NCI-H2196 treated with DMSO at 0.1 percent for 48 hours (cell line): ENCODE measurements at regions not wholly inside any gene's neighbourhood (a gene's known extent, or its start where the extent isn't known, plus 50 kb on each side); places are given as distances from the start of the nearest gene placed in this dataset.

ENCODE experiments used
- DNase-seq: peaks from one replicate; lab custom pipeline; 2025; ENCODE audit not compliant: unreplicated experiment; lab: John Stamatoyannopoulos, UW

DNA sequence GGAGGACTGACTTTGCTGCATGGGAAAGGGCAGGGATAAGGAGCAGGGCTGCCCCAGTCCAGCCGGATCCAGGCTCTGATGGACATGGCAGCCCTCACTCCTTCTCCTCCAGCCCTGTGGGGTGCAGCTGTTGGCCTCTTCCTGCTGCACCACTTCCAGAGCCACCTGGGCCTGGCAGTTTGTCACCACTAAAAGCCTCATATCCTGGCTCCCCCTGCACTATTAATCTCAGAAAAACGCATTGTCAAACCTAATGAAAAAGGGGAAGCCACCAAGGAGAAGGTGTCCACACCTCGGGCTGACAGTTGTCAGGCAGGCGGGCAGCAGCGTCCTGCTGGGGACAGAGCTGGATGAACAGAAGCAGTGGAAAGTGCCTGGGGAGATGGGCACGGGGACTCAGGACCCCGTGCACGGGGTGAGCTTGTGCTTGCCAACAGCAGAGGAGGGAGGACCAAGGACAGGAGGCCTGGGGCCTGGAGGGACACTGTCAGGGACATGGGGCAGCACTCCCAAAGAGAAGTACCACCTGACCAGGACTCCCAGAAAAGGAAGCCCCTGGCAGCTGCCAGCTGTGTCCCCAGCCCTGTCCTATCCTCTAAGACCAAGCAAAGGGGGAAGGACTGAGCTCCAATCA lies 151.1 kb upstream of the TSHZ3 start:
- no peak for DNase-seq

DNA sequence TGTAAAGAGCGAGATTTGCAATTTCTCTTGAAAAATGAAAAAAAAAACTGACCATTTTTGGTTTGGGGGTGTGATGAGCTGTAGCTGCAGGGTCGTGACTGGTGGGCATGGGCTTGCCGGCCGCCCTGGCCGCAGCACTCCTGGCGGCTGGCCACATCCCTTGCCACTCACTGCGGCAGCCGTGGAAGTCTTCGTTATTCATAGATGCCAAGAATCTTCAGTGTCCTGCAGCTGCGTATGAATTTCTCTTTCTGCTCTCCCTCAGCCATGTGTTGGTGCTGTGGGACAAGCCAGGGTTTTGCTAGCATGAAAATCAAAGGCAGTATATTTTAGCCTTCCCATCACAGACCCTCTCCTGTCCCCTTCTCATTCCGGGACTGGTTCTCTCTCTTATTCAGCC lies 151.7 kb upstream of the TSHZ3 start:
- DNase-seq = no peak

DNA sequence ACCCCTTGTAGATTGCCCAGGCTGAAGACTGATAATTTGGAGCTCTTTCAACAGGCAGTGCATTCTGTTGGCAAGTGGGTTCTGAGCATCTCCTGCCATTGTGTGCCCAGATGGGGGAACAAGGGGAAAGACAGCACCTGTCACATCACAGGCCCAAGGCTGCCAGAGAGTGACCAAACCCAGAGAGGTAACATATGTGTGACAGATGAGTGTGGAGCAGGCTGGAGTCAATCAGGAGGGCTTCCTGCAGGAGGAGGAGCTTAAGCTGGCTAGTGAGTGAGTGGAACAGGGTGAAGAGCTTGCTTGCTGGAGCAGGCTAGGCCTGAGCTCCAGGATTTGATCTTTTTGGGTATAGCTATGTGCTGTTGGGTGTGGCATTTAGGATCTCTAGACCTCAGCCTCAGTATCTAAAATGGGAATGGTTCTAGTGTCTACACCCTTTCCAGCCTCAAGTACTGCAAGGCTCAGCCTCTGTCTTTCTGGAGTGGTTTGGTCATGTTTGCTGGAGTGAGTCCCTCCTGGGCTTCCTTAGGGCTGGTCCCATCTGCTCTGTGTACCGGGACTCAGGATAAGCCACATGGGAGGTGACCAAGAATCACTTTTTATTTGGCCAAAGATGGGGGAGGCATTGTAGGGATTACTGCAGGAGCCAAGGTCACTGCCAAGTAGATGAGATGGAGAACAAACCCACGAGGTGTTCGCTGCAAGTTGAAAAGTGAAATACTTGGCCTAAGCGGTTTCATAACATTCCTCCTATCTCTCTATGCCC lies 152.4 kb upstream of the TSHZ3 start:
- no peak for DNase-seq

DNA sequence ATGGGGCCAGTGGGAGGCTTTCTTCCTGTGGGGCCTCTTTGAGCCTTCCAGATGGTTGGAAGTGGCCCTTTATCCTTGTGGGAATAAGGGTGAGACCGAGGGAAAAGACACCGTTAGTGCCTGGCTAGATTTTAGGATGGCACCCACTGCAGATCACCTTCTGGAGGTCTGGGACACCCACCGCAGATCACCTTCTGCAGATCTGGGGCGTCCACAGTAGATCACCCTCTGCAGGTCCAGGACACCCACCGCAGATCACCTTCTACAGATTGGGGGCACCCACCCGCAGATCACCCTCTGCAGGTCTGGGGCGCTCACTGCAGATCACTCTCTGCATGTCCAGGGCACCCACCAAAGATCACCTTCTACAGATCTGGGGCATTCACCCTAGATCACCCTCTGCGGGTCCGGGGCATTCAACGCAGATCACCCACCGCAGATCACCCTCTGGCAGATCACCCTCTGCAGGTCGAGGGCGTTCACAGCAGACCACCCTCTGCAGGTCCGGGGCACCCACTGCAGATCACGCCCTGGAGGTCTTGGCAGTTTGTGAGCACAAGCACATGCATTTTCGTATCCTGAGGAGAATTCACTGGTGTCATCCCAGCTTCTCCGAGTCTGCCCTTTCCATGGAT lies 153.4 kb upstream of the TSHZ3 start:
- no peak for DNase-seq

DNA sequence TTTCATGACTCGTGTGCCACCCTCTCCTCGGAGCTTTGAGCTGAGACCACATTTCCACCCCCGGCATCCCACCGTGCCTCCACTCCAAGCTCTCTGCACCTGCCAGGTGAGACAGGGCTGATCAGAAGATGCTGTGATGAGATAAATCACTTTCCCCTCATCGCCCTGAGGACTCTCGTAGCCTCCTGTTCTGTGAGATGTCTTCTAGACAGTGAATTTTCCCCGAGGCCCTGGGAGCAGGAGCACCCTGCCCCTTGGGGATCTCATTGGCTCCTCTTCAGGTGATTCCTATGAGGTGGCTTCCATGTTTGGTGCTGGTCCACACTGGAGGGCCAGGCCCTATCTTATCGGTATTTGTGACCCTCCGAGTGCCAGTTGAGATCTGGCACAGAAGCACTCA lies 154.0 kb upstream of the TSHZ3 start:
- DNase-seq = no peak

DNA sequence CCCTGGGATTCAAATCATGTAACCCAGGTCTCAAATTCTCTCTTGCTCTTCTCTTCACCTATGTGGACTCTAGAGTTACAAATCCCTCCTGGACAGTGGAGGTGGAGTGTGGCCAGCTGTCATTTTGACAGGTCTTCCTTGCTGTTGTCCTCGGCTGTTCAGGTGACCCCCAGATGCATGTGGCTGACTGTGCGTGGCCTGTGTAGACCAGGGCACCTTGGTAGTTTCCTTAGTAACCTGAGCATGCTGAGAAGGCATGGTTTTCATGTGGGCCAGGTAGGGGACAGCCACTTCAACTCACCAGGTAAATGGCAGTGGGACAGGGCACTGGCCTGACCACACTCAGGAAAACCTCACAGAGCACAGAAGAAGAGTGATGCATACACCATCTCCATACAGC lies 155.0 kb upstream of the TSHZ3 start:
- no peak for DNase-seq

DNA sequence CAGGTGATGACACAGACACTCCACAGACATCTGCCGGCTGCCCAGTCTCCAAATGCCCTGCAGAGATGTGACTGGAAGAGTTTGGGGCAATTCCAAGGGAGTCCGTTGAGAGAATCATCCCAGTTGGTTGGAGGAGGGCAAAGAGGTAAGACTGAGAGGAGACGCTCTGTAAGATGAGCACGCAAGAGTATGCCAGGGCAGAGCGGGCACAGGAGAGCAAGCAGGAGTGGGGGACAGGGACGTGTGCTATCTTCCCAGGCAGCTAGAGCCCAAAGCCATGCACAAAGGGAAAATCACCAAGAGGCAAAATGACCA lies 156.3 kb upstream of the TSHZ3 start:
- DNase-seq = no peak

DNA sequence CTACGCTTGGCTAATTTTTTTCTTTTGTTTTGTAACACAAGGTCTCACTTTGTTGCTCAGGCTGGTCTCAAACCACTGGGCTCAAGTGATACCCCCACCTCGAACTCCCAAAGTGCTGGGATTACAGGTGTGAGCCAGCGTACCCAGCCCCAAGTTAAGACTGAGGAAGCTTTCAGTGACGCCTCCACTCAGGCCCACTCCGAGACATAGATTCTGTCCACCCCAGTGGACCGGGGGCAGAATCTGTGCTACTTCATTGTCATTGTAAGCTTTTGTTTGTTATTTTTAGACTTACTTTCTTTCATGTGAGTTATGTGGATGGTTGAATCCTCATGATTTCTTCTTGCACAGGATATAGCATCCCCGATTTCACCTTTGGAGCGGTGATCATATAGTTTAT lies 156.9 kb upstream of the TSHZ3 start:
- no peak for DNase-seq

DNA sequence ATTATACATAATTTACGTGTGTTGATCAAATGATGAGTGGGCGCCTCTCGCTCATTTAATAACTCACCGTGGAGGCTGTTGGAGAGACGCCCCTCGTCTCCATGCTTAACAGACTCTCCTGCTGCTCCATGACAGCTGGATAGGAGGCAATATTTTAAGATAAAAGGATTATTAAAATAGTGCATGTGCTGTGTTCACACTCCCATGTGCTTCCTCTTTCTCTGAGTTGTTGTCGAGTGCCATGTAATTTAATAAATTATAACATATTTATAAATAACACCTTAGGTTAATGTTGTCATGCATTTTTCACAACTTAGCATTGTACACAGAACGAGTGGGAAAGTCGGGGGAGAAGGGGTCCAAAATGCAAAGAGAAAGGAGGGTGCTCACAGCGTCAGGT lies 161.4 kb upstream of the TSHZ3 start:
- no peak for DNase-seq

DNA sequence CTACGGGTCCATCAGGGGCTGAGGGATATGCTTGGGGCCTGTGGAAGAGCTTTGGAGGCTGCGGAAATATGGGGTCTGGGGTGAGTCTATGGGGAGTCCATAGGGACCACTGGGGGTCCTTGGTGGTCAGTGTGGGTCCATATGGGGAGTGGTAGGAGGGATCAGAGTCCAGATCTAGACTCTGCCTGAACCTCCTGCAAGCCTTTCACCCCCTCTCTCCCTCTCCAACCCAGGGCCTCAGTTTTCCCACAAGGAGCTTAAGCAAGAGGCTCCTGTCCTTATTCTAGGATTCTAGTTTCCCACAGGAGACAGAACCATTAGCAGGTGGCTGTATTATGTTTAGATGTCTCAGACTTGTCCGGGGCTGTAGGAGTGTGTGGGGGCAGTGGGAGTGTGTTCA lies 161.9 kb upstream of the TSHZ3 start:
- no peak for DNase-seq

DNA sequence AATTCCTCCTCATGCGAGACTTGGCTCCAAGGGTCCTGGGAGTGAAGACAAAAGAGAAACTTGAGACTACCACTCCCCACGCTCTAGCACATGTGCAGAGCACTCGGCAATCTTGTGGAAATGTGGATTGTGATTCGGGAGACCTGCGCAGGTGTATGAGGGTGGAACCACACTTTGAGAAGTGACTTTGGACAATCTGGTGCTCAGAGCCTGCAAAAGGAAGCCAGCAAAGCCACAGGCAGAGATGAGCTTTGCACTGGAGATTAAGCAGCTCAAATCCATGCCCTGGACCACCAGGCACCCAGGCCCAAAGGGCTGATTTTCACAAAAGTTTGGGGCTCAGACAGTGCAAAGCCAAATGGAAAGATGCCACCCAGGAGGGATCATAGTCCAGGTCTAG lies 162.5 kb upstream of the TSHZ3 start:
- no peak for DNase-seq

DNA sequence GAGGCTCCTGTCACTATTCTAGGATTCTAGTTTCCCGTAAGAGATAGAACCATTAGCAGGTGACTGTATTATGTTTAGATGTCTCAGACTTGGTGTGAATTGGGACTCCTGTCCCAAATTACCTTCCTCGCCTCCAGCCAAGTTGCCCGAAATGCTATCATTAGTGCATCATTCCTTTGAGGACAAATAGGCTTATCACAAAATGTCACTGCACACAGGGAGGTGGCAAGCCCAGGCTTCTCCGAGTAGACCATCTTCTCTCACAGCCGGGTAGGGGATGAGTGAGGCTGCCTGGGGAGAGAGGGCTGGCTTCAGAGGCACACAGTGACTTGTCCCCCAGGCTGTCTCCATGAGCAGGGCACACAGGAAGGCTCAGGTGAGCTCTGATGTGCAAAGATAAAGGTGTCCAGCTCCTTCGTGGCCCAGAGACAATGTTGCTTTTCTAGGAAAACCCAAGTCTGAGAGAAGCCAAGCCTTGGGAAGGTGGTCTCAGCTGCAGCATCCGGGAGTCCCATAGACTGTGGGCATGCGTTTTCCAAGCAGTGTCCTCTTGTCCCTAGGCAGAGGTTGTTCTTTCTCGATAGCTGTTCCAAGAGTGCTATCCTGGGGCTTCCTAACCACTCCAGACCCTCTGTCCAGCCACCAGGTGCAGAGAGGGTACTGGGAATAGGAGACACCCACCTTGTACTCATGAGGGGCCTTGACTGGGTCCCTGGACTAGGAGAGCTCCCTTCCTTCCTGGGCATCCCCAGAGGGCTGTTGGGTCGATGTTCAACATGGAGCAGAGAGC lies 163.1 kb upstream of the TSHZ3 start:
- no peak for DNase-seq

DNA sequence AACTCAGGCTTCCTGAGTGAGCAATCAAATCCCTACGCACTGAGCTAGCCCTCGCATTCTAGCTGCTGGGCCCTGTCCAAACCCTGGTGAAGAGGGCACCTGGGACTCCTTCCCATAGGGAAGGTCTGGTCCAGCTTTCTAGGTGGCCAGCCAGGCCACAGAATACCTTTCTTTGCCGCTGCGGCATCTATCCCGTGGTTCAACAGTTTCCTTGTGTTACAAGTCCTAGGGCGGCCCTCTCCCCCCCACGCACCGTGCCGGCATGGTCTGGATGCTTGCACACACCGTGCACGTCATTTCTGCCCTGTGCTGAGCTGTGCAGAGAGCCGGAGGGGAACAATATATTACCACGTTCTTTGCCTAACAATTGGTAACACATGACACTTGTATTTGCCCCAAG lies 164.6 kb upstream of the TSHZ3 start:
- DNase-seq = no peak

DNA sequence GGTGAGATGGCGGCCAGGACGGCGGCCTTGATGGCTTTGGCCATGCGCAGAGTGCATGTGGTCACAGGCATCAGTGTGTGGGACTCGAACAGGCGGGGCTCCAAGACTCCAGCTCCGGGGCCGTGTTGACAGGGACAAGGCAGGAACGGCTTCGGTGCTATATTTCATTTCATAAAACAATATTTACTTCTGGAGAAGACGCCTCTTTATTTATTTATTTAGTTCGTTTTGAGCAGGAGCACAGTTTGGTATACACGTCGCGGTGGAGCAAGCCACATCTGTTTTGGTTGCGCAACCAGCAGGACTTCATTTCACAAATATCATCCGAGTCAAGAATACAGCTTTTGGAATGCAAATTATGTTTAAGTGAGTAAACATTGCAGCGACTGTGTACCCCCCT lies 166.7 kb upstream of the TSHZ3 start:
- DNase-seq = no peak

DNA sequence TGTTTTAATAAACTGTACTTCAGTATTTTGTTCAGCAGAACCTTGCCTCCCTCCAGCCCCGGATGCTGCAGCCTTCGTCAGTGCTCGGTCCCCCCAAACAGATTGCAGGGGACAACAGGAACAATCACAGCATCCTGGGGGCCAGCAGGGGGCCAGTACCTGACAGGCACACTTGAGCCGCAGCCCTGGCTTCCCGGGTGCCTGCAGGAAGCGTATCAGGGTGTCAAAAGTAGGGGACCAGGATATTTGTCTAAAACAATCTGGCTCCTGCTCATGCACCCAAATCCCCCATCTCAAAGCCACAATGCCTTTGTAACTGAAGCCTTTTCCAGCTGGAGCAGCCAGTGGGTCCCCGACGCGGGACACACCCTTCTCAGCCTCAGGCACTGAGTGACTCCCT lies 167.5 kb upstream of the TSHZ3 start:
- DNase-seq = no peak

DNA sequence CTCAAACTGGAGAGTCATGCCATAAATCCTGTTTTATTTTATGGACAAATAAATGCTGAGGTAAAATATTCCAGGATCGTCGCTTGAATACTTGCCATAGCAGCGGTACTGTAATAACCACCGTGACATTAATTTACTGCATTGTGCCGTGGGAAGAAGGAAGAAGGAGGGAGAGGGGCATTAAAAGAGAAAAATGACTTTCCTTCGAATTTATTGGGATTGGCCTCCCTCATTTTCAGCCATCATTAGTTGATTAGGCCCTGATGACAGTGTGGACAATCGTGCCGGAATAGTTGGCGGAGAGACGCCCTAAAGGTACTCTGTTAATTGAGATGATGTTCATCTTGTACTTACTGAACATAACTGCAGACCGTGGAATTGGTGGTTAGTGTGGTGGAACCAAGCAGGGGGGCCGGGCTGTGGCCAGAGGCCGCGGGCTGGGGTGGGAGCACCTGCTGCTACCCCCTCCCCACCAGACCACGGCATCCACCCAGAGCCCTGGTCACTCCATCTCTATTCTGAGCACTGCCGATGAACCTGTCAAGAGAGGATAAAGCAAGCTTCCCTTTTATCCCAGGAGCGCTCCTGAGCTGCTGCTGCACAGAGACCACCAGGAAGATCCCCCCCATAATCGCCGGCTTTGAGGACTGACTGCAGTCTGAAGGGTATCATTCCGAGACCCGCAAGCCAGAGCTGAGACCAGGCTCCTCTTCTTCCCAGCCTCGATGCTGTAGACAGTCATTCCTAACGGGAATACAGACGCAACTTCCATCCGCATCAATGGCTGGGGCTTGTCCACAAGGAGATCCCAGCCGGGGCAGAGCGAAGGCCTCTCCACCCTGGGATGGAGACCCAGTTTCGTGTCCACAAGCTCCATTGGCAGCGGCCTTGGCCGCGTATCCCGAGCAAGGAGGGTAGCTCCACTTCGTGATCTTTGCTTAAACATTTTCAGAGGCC lies 168.3 kb upstream of the TSHZ3 start:
- no peak for DNase-seq

DNA sequence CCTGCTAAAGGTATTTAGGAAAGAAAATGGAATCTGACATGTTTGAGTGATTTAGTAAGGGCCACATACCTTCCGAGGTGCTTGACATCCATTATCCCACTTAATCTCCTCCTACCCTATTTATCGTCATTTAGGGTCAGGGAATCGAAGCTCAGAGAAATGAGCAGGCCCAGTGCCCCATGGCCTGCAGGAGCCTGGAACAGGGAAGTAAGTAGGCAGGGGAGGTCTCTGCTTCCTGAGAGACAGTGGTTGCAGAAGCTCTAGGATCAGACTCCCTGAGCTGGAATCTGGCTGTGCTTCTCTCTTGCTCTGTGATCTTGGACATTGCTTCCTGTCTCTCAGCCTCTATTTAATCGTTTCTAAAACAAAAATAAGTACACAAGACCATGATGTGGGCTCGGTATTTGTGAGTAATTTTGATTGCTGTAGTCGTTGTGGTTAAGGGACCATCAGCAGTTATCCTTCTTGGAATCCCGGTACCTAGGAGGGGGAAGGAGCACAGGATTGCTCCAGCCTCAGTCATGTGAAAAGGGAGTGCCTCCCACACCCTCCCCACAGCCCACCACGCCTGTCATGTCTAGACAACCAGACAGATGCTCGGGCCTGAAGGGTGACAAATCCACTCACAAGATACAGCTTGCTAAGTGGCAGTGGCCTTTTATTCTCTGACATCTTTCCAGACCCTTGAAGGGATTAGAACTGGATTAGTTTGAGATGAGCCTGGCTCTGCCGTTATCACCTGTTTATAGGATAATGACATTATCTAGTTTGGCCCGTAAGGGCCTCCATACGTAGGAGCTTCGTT lies 169.2 kb upstream of the TSHZ3 start:
- no peak for DNase-seq

DNA sequence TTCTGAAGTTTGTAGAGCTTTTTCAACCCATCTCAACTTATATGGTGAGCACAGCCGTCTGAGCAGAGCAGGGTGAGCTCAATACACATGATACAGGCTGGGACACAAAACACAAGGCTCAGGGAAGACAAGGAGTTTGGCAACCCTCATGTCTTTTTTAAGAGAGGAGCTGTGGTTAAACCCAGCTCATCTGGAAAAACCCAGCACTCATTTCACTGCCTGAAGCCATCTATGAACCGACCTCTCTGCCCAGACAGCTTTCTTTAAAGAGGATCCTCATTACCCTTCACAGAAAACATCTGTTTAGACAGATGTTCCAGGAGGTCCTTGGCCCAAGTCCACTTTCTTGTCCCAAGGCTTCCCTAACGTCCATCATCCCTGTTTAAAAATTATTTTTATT lies 170.0 kb upstream of the TSHZ3 start:
- no peak for DNase-seq

DNA sequence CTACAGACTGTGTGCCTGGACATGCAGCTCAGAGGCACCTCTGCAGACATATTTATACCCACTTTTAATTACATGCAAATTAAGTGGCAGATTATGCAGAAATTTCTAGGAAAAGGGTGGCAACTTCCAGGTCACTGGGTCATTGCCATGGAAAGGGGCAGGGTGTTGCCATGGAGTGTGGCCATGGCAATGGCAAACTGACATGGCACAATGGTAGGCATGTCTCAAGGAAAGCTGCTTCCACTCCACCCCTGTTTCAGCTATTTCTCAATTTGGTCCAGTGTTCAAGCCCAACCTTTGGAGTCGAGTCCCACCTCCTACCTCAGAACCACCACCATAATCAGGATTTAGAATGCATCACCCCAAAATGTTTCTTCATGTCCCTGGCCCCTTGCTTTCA lies 170.7 kb upstream of the TSHZ3 start:
- no peak for DNase-seq

DNA sequence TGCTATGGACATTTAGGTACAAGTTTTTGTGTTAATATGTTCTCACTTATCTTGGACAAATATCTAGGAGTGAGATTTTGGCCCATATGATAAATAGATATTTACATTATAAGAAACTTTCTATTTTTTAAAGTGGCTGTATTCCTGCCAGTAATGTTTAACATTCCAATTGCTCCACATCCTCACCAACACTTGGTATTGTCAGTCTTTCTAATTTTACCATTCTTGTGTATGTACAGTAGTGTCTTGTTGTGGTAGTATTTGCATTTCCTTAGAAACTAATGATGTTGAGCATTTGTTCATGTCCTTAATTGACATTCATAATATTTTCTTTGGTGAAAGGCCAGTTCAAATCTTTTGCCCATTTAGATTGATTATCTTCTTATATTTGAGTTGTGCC lies 171.4 kb upstream of the TSHZ3 start:
- DNase-seq = no peak
